SKM-1 treated with dmso at 0.1 percent for 144 hours (cell line): ENCODE measurements at regions not wholly inside any gene's neighbourhood (a gene's known extent, or its start where the extent isn't known, plus 50 kb on each side); places are given as distances from the start of the nearest gene placed in this dataset.

Source experiments
- DNase-seq: peaks from one replicate; lab custom pipeline; 2025; ENCODE audit not compliant: unreplicated experiment; lab: John Stamatoyannopoulos, UW

DNA sequence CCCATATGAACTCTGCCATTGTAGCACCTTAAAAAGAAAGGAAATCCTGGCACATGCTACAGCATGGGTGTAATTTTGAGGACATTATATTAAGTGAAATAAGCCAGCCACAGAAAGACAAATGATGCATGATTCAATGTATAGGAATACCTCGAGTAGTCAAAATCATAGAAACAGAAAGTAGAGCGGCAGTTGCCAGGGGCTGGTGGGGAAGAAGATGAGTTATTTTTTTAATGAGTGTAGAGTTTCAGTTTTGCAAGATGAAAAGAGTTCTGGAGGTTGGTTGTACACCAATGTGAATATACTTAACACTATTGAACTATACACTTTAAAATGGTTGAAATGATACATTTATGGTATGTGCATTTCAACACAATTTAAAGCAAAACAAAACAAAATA is 133.0 kb downstream of the ZDHHC21 start:
- DNase-seq = no peak

DNA sequence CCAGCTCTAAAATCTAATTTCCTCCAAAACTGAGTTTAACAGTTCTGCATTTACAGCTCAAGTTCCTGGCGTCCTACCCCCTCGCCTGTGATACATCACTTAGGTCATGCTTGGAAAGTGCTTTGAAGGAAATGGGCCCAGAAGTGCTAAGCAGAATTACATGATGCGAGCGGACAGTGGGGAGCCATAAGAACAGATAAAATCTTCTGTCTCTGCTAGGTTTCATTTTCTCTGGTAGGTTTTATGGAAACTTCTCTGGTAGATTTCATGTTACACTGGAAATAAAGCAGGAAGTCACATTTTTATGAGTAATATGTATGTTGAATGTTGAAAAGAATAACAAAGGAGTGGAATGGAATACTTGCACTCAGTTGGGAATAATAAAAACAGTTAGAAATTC is 138.3 kb downstream of the ZDHHC21 start:
- DNase-seq = no peak

GRCh38 chr9:14547245-14548060 is 145.8 kb downstream of the ZDHHC21 start:
- no peak for DNase-seq

DNA sequence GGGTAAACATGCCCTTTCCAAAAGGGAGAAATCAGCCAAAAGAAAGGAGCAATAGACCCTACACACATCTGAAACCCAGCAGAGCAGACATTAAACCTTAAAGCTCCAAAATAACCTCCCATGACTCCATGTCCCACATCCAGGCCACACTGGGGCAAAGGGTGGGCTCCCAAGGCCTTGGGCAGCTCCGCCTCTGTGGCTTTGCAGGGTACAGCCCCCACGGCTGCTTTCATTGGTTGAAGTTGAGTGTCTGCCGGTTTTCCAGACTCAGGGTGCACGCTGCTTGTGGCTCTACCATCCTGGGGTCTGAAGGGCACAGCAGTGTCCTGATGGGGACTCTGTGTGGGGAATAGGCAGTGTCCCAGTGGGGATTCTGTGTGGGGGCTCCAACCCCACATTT is 146.5 kb downstream of the ZDHHC21 start:
- DNase-seq = no peak

- no peak for DNase-seq
These were observed 151.2 kb downstream of the ZDHHC21 start for GRCh38 chr9:14542071-14542470.

DNA sequence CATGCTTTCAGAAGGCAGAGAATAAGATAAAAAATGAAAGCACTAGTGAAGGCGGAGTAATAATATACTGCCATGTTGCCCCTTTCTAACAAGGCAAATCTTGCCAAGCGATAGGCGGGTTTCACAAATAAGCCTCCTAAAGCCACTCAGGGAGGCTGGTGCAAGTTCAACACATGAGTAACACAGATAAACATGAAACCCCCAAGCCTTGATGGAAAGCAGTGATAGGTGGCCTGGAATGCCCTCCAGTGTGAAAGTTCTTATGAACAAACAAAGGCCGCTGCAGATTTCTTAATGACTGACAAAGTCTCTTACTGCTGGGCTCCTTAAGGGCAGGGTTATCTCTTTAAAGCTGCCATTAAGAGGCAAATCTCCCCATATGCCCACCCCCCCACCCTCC is 154.7 kb downstream of the ZDHHC21 start:
- DNase-seq = no peak

DNA sequence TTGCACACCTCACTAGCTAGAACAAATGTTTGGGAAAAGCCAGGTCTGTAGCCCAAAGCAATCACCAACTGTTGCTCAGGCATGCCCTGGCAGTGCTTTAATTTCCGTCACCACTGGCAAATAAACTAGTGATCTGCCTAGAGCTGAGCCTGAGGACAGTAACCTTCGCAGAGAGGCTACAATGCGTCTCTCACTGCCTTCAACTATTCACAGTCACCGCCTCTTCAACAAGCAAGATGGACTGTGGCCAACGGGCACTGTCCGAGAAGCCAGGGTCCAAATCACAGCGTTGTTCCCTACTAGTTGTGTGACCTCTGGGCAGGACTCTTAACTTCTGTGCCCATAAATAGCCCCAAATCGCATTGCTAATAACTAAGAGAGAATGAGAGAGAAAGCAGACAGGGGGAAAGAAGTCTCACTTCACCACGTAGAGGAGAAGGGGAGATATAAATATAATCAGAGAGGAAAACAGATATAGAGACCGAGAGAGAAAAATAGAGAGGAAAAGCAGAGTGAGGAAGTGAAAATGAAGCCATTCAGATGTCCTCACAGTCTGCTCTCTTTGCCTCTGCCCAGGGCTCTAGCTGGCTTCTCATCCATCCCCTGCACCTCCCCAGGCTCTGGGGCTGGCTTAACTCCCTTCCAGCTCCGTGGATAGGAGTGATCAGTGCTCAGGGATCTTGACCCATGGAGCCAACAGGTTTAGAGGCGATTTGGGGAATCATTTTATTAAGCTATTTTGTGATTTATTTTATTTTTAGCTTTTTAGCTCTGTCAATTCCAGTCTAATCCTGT is 157.9 kb downstream of the ZDHHC21 start:
- DNase-seq = no peak

DNA sequence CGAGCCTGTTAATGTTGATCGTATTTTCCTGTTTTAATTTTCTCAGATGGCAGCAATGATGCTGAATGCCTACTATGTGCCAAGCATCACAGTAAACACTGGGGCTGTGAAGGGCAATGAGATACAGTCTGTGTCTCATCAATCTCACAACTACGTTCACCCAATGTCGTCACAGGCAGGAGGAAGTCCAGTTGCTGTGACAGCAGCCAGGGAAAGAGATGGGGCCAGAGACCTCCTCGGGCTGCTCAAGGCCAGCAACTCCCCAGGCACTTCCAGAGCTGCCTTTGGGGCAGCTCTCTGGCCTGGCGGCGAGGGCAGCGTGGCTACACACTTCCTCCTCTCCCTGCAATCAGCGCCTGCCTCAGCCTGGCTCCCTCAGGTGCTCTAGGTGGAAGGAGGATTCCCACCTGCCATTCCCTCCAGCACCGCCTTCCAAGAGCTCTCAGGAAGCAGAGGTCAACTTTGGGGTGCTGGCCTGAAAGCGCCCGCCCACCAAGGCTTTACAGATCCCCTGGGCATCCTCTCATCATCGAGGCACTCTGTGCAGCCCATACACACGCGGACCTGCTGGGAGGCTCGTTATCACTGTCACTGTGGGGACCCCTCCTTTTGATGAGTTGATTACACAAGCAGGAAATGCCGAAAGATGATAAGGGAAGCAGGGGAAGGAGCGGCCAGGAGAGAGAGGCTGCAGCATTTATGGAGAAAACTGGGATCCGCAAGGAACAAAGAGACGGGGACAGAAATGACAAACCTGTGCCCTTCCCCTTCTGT is 159.2 kb downstream of the ZDHHC21 start:
- no peak for DNase-seq

DNA sequence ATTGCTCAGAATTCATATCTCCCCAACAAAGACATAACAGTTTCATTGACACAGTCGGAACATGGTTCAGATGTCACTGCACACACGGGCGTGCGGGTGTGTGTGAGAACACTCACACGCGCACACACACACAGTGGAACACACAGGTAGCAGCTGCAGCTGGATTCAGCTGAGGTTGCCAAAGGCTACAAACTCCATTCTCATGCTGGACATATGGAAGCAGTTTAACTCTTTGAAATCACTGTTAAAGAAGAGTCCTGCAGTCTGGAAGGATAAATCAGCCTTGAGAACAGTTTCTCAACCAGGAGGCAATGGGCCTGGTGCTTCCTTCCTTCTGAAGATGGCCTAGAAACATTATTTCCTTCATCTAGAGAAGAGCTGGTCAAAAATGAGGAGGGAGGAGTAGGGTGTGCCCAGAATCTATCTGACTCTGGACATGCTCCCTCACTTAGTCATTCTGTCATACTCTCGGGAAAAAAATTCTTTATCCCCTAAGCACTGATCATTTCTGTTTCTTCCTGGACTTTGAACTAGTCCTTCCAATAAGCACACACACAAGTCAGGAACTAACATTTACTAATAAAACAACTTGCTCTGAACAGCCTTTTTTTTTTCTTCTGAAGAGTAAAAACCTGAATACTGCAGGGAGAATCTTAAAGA is 160.6 kb downstream of the ZDHHC21 start:
- no peak for DNase-seq

GRCh38 chr9:14531341-14532269 is 161.6 kb downstream of the ZDHHC21 start:
- no peak for DNase-seq

- DNase-seq = no peak
These were observed 162.4 kb downstream of the ZDHHC21 start for GRCh38 chr9:14530841-14531240.

DNA sequence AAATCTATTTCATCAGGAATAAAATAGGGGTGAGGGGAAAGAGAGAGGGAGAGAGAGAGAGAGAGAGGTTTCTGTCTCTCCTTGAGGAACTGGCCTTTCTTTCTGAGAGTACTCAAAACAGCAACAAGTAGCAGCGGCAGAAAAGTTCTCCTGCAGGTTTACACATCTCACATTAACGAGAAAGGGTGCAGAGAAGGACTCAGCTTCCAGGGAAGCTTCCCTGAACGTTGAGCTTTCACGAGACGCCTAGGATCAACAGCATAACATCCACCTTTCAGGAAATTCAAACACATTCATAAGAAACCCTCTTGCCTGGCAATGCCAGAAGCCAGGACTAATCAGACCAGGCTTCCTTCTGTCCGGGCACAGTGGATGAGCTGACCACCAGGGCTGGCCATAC is 162.9 kb downstream of the ZDHHC21 start:
- DNase-seq = no peak

DNA sequence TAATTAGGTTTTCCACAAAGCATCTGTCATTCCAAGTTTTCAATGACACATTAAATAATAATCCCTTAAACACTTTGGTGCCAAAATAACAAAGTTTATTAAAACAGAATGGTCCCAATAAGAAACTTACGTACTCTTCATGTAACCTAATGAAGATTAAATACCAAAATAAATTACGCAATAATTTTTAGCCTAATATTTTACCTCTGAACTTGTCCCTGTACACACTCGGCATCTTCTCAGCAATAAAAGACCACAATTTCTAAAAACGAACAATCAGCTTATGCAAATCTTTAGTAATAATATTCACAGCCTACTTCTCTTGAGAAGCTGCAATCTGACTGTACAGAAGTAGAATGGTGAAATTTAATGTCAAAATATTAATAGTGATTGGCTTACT is 163.6 kb downstream of the ZDHHC21 start:
- no peak for DNase-seq

GRCh38 chr9:14529054-14529453 is 164.2 kb downstream of the ZDHHC21 start:
- no peak for DNase-seq

DNA sequence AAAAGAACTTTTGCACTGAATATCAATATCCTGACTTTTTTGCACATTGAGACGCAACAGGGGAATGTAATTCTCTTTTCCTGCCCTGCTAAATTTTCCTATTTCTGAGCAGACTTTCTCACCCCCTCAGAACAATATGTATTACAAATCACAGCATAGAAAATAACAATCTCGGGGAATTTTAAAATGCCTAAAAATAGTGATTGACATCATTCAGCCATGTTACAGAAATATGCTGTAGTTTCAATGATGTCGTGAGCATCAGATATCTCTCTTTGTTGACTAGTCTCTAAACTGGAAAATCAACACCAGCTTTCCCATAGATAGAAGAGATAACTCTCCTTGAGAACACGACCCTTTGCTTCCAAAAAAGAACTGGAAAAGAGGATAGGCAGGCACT is 166.7 kb downstream of the ZDHHC21 start:
- no peak for DNase-seq

DNA sequence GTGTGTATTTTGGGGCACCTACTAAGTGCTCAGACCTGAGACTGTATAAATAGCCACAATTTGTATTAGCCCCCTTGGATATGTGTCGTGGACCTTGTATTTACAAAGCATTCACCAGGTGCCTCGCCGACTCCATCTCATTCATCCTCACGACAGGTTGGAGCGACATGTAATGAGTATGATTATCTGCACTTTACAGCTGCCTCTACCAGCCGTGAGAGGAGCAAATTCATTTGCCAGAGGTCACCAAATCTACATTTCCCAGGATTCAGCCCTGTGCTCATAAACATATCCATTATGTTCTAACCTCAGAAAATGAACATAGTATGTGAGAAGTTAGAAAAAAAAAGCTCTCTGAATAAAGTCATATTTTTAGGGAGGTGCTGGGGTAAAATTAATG is 167.4 kb downstream of the ZDHHC21 start:
- DNase-seq = no peak

DNA sequence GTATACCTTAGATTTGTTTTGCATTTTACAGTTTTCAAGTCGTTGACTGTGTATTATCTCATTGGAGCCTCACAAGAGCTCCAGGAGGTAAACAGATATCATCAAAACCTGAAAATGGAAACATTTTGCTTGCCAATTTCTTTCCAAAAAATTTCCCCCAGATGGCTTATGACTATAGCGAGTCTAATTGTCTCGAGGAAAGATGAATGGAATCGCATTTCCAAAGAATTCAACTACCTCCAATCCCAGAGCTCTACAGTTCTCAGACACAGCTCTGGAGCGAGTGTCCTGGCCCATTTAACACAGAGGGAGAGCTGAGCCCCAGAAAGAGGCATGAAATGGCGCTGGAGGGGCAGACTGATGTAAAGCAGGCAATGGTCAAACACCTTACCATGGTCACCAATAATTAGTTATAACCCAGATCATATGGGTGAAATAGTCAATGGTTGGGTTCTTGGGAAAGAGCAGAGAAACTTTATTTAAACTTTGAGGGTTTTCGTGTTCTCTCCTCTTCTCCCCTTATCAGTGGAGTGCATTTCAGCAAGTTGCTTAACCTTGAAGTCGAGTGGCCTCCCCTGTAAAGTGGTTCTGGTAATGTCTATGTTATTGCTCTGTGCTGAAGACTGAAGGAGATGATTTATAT is 168.2 kb downstream of the ZDHHC21 start:
- DNase-seq = no peak

- no peak for DNase-seq
These were observed 169.7 kb downstream of the ZDHHC21 start for GRCh38 chr9:14523545-14523944.

- no peak for DNase-seq
These were observed 170.4 kb downstream of the ZDHHC21 start for GRCh38 chr9:14522627-14523379.
